HG02938 (cell line): ENCODE measurements at regions not wholly inside any gene's neighbourhood (a gene's known extent, or its start where the extent isn't known, plus 50 kb on each side); places are given as distances from the start of the nearest gene placed in this dataset.

Experiments
- ATAC-seq: cut with Tn5 transposase; IDR thresholded peaks from one replicate; pipeline ENCODE4 v1.9.1; 2021; ENCODE audit warnings: mild to moderate bottlenecking, moderate library complexity; ENCODE audit not compliant: unreplicated experiment

DNA sequence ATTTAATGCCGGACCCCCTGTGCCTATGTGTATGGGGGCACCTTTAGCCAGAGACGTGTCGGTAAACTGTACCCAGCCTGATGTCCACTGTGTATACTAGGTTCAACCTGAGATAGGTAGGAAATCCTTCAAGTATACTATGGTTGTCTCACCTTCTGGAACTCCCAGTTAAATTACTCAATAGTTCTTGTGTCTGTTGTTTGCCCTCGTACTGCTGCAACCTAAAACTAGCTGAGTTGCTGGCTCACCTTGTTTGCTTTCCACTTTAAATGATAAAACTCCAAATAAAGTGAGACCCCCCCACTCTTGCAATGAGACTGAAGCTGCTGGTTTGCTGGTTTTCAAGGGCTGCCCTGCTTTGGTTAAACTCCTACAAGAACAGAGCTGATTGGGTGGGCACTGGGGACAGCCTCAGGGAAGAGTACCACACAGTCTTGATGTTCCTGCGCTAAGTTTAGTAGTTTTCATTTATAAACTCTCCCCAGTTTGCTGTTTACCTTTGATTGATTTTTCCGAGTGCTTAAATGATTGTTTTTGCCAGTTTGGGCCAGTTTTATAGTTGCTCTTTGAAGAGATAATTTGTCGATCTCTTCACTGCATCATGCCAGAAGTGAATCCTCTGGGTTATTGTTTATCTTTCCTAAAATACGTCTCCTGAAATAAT is 1281.8 kb upstream of the MAP3K7 start:
- ATAC-seq, result no peak

DNA sequence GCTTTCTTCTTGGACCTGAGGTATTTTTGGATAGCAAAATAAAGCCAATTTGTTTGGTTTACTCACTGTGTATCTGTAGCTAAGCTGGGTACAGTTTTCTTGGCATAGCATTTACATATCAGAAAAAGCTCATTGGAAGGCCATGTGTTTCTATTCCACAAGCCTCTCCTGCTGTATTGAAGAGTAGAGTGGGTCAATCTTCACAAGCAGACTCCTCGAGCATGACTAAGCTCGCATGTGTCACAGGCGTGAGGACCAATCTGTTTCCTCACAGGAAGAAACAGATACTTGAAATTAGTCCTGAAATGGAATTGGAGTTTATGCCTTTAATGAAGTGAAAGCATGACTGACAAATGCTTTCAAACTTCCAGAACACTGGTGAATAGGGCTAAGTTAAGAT is 1279.0 kb upstream of the MAP3K7 start:
- ATAC-seq, result no peak

DNA sequence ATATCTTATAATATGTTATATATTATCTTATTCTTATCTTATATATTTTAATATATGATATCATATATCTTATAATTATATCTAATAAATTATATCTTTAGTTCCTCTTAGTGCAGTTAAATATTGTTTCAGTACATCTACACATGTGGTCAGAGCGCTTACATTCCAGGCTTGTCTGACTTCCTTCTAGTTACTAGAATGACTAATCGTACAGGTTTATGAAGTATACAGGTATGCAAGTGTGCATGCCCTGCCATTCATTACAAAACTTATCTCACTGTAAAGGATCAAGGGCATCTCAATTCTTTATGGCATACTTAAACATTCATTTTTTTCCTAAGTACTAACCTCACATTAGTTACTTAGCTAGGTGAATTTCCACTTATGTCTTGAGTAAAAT is 1278.0 kb upstream of the MAP3K7 start:
- no peak for ATAC-seq

DNA sequence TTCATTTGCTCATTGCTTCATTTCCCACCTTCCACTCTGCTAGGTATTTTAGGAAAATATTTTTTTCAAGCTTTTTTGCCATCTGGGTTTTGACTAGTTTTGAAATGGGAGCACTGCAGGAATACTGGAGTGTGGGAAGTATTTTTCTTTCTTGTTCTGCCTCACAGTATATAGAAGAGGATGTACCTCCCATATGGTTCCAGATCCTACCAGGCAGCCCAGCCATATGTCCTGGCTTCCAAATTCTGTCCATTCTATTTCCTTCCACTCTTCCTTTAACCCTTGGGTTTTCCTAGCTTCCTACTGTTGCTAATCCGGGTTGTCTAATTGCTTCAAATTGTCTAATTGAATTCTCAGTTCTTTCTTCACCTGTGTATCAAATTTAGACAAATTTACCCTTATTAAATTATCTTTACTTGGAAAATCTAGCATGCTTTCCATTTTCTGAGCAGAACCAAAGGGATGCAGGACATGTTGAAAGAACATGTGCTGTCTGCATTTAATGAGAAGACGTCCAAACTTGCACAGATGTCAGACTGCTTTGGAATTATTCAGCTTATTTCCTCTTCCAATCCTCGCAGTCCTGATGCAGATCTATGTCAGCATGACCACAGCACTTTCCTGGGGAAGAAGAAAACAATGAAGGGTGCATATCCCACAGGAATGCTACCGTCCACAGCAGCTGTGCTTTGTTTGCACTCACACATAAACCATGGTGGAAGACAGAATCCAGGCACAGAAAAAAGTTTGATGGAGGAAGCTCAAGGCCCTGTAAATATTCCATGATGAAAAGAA is 1273.9 kb upstream of the MAP3K7 start:
- ATAC-seq, result no peak

DNA sequence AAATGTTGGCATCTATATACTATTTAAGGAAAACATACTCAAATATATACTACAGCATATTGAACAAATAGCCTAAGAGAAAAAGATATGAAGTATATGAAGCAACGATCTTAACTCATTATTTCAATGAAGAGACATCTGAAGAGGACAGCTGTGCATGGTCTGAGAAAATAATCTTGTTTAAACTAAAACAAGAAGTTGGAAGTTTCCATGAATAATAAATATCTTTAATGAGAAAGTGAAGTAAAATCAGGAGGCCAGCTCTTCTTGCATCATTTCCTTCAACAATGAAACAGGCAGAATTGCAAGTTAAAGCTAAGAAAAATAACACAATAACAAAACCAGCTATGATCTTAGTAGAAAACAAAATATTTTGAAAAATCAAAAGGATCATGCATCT is 1265.4 kb upstream of the MAP3K7 start:
- ATAC-seq, result no peak

DNA sequence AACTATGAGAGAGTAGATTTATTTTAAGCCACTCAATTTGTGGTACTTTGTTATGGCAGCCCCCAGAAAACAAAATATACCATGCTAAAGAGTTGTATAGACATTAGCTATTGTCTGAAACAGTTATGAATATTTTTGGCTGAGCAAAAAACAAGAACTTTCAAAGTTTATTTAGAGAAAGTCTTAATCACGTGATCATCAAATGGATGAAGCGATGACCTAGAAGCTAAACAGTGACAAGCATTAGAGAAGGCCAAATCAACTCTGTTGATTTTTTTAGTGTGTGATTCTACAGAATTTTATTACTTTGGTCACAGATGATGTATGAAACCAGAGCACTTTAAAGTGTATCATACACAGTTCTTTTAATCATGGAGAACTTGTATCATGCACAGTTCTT is 1247.9 kb upstream of the MAP3K7 start:
- no peak for ATAC-seq

DNA sequence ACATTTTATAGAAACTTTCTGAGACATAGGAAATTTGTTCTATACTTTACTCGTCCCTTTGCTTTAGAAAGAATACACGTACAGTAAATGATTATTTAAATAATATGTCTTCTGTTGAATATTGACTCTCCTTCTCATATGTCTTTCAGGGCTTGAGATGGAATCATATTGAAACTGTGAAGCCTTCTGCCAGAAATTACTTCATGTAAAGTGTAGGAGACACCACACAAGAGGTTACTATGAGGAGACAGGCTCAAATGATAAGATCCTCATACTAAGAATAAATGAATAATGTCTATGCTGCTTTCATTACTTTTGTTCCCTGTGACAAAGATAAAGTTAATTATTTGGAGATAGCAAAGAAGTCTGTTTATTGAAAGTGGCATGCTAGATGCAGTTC is 1240.3 kb upstream of the MAP3K7 start:
- ATAC-seq, result no peak

DNA sequence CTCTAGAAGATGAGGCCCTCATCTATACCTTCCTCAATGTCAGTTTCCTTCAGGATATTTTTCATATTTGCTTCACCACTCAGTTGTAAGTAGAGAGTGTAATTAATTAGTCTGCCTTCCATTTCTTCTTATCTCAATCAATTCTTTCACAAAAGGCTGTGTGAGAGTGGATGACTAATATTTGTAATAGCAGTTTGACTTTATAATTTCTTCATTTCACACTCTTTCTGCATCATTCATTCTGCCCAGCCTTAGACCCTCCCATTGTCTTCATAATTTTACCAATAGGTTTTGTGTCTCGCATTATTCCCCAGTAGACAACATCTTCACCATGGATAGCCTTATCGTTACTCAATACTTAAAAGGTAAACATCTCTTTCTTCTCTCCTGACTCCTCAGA is 1239.3 kb upstream of the MAP3K7 start:
- no peak for ATAC-seq

DNA sequence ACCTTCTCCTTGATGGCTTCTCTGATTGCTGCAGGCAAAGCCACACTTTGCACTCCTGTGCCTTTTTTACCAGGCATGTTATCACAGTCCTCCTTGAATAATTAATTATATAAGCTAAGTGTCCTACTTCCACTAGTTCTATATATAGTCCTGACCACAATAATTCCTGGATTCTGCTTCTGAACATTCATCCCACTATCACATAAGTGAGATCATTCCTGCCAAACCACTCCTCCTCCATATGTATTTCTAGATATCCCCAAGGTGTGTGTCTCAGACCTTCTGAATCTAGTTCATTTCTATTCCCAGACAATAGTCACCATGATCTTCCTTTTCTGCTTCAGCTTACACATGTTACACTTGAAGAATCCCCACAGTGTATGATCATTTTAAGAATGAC is 1237.5 kb upstream of the MAP3K7 start:
- ATAC-seq, result no peak

DNA sequence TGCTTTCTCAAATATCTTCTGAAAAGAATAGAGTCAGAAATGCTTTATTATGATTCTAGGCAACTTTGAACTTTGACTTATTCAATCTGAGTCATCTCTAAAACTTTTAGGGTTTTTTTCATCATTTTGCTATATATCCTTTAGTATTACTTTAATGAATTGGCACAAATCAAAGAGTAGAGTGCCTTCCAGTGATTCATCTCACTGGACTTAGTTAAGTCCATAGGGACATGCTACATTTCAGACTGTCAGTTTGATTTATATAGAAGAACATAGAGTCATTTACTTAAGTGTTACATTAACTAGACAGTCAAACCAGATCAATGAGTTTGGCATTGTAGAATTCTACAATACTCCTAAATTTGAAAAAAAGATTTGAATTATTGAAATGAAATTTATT is 1235.7 kb upstream of the MAP3K7 start:
- ATAC-seq, result no peak

DNA sequence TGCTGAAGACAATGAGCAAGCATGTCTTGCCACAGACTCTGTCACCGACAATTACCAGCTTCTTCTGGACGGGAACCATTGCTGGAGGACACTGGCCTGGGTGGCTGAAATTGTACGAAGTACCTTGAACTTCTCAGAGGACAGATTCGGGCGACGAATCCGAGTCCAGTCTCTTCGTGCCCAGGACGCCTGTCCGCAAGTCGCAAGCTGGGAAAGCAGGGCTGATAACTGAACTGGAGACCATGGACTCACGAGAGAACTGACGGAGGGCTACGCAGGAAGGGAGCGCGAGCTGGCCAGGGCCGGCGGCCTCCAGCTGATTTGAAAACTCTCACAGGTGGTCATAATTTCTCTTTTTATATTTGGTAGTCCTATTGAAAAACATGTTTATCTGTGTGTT is 1229.5 kb upstream of the MAP3K7 start:
- no peak for ATAC-seq

DNA sequence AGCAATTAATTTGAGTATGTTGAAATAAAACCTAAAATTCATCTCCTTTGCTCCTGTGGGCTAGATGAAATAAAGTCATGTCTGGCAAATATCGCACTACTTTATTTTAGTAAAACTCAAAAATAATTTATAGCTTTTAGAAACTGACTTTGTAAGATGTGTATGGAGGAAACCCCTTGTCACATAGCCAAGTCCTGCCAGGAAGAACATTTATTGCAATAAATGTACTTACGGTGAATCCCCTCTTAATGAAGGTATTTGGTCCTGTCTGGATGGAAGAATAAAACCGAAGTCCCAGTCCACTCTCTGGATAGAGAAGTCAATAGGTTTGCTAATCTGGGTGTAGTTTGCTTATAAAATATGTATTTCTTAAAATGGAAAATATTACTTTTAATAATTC is 1226.8 kb upstream of the MAP3K7 start:
- ATAC-seq, result no peak

DNA sequence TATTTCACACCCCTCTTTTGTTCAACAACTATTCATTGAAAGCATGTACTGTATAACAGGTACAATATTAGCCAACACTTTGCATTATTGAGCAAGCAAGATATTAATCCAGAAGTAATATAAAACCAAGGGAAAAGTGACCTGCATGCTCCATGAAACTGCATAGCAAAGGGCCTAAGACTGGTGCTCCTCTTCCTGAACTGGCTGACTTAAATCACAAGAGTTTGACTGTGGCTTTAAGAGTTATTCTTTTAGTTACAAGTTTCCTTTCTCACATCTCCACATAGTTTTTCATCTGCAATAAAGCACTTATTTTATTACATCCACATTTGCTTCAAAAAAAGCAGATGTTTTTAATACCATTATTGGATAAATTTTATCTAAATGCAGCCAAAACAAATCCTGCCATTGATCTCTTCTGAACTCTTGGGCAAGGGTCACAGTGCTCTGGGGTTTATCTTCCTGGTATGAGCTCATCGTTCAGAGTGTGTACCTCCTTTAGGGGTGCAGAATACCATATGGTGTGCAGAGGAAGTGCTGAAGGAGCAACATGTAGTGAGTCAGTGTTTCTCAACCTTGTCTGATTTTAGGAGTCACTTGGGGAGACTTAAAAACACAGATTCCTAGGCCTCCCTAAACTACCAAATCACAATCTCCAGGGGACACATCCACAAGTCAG is 1225.9 kb upstream of the MAP3K7 start:
- ATAC-seq, result no peak

DNA sequence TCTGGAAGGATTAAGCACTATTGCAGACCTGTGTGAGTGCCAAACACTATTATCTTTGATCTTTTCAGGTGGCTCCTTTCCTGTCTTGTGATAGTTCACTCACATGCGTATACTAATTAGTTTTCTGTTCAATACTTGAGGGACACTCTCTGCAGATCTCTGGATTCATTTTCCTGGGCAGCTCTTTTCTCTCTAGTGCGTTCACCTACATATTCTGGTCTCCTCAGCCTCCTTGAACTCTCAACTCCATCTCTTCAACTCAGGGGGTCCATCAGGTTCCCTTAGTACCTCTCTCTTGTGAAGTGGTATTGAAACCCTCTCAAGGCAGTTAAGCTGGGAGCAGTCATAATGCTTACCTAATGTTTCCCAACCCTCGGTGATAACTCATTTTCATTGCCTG is 1218.1 kb upstream of the MAP3K7 start:
- ATAC-seq, result no peak

DNA sequence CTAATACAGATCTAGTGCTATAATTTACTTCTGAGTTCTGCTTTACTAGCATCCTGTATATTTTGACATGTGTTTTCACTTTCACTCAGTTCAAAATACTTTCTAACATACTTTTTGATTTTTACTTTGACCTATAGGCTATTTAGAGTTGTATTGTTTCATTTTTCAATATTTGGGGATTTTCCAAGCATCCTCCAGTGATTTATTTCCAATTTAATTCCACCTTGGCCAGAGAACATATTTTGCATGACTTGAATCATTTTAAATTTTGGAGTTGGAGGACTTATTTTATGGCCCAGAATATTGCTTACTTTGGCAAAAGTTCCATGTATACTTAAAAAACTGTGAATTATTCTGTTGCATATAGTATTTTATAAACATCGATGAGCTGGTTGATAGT is 1215.6 kb upstream of the MAP3K7 start:
- no peak for ATAC-seq

DNA sequence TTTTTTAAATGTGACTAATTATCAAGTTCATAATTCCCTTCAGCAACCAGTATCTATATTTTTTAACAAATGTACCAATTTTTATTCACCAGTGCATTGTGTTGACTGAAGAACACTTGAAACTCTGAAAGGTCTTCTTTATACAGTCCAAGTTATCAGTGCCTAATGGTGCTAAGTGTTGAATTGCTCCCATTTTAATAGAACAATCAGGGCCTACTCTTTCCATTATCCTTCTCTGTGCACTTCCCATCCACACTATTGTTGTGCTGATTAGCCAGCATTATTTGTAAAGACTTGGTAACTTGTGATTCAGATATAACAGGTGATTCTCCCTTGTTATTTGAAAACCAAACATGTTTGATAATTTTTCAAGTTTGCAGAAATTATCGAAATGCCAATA is 1209.7 kb upstream of the MAP3K7 start:
- ATAC-seq, result no peak

DNA sequence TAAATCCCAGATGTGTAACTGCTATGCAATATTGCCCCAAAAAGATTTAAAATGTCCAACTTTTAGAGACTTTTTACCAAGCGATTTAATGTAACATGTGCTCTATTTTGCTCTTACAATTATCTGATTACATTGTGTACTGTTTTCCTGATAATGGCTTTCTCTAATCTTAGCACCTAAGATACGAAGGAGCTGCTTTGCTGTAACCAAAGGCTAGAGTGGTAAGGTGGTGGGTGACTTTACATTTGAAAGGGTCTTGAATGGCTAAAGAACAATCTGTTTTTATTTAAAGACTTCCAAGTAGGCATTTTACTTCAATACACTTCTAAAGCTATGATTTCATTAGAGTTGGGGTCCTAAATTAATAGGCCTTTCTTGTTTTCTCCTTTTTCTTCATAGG is 1201.6 kb upstream of the MAP3K7 start:
- ATAC-seq, result no peak

DNA sequence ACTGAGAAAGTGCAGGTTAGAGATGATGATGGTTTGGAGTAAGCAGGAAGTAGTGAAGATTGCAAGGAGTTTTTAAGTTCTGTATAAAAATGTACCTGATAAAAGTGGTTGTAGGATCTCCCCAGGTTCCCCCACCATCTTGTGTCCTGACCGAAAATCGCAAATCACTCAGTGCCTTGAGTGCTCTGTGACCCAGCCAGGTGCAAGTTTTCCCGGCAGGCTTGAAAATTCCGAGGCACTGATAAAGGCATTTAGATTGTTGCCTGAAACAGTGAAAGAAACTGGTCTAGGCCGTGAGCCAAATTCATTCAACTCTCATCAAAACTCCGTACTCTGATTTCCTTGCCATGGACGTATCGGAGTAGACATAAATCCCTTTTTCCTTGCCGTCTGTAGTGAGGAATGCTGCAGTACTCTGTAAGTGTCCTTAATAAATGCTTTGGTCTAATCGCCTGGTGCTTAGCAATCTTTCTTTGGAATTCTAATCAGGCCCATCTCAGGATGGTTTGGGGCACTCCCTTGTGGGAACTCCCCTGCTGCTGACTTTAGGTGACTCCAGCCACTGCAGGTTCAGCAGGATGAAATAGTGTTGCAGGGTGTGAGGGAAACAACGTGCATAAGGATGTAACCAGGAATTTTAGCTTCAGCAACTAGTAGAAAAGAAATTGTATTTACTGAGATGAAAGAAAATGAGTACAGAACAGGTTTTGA is 1199.8 kb upstream of the MAP3K7 start:
- no peak for ATAC-seq

DNA sequence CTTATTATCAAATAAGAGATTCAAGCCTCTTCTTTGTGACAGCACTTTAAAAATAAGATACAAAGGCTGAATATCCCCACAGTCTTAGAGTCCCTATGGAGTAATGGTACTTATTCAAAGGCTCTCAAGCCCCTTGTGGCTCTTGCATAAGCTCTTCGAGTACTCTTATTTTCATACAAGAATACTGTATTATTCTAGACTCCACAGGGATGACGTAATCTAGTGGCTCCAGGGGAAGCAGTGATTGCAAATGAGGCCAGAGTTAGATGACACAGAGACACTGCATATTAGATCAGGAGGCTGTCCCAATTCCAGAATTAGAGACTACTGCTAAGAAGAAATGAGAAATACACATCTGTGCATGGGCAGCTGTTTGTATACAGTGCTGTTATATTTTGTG is 1195.9 kb upstream of the MAP3K7 start:
- no peak for ATAC-seq

DNA sequence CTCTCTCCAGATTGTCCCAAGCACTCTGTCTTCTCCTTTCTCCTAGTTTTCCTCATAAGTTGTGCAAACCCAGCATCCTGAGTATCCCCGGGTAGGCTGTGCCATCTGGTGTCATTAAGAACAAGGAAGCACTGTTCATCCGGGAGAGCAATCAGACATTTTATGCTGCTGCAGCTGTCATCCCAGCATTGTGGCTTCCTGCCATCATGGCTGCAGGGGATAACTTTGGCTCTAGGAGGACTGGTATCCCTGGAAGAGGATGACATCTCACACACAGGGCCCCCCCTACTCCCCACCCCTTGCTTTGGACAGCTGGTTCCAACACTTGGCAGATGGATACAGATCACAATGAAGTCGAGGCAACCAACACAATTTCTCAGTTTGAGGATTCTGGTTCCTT is 1195.1 kb upstream of the MAP3K7 start:
- ATAC-seq, result no peak

DNA sequence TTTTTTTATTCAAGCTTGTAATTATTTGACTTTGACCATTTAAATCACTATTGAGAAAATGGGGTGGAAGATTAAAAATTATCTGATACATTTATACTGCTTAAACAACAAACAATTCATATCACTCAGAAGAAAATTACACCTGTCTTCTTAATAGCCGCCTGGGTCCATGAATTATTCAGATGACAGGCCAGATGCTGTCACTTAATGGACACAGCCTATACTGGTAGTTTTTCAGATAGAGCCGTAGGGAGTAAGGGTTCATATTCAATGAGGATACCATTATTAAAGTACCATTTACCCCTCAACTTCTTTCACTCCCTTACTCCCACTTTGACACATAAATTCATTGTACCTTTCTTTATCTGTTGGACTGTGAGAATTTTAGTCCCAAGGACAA is 1193.4 kb upstream of the MAP3K7 start:
- ATAC-seq, result no peak

DNA sequence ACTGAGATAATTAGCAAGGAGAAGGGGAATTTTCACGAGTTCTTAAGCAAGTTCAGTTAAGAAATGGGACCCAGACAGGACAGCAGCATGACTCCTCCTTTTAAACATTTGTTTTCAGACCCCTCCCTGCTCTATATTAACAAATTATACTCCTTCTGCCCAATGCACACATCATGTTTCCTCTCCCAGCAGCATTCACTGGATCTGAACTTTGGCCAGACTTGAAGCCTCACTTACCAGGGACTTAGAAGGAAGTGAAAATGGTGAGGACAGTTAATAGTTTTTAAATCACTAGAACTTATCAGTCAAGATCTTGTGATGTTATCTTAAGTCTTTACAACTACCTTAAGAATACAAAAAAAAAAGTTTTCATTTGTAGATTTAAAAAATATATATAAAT is 1174.7 kb upstream of the MAP3K7 start:
- ATAC-seq, result no peak
